Uterus (tissue), 3 donors: ENCODE measurements at regions not wholly inside any gene's neighbourhood (a gene's known extent, or its start where the extent isn't known, plus 50 kb on each side); places are given as distances from the start of the nearest gene placed in this dataset.
A peak's percentile ranks its signal among the peaks of the same experiment; 100 is the strongest.

Experiments used
- DNase-seq, 2 donors: peaks; one replicate each; pipeline ENCODE4 v3.0.0-alpha.2; 2019 to 2020
- H3K27ac ChIP-seq, 2 donors: fragments of 200-600 bp; sonication (generic); 1 replicate in 1 of 2; 2 replicates in 1 of 2; pipeline ENCODE4 v1.5.1; 2016 to 2018
- H3K27me3 ChIP-seq, 2 donors: fragments of 200-600 bp; sonication (generic); one replicate each; pipeline ENCODE4 v1.5.1; 2018 to 2019; ENCODE audit warnings: control low read depth in 1 of 2
- H3K36me3 ChIP-seq, 2 donors: fragments of 200-600 bp; sonication (generic); one replicate each; pipeline ENCODE4 v1.5.1; 2019; ENCODE audit warnings: control low read depth in 1 of 2
- H3K4me1 ChIP-seq, 2 donors: fragments of 200-600 bp; sonication (generic); one replicate each; pipeline ENCODE4 v1.5.1; 2018 to 2019; ENCODE audit warnings: control low read depth in 1 of 2
- H3K4me3 ChIP-seq, 2 donors: fragments of 200-600 bp; sonication (generic); 1 replicate in 1 of 2; 2 replicates in 1 of 2; pipeline ENCODE4 v1.5.1; 2018 to 2019; ENCODE audit warnings: mild to moderate bottlenecking in 1 of 2
- H3K9me3 ChIP-seq, 2 donors: fragments of 200-600 bp; sonication (generic); one replicate each; pipeline ENCODE4 v1.5.1; 2019; ENCODE audit warnings: control low read depth in 1 of 2
- CTCF ChIP-seq, 4 experiments: fragments of 200-600 bp in 2 of 4; fragments of 450-650 bp in 2 of 4; sonication (generic) in 2 of 4; IDR thresholded peaks; one replicate each; pipeline ENCODE4 v1.5.1; 2016 to 2019; ENCODE audit warnings: antibody characterized with exemption in 4 of 4, mild to moderate bottlenecking in 2 of 4, moderate library complexity in 1 of 4
- POLR2A ChIP-seq, 2 donors: fragments of 450-650 bp; IDR thresholded peaks; one replicate each; pipeline ENCODE4 v1.6.1; 2016; ENCODE audit warnings: antibody characterized with exemption in 2 of 2, mild to moderate bottlenecking in 1 of 2, moderate library complexity in 1 of 2
- intact Hi-C: fragments of 100-400 bp; cut with DNase I; formaldehyde crosslinking; loops from one replicate; pipeline ENCODE4 v1.15.1; 2023; ENCODE audit warnings: low total_unique reads
- donor health status: DM: yes; HTN: yes; CAD: no.

- intact Hi-C loops = loop anchor here (5.0 kb wide), 1 partner anchor 1204 kb away; no protein-coding TSS in a partner anchor
- H3K27me3 ChIP-seq = no peaks in the 10 kb centered on the region
- no peaks in the 10 kb centered on the region for H3K36me3 ChIP-seq
- H3K4me1 ChIP-seq = peaks cover 10 to 15% of the 10 kb centered on the region in 2 donors
- DNase-seq = peak; percentile 68
- peak overlapping the region; percentile 39 for H3K4me3 ChIP-seq
- TF ChIP-seq POLR2A (IDR thresholded peaks at IDR 0.05) (no peak), CTCF (IDR thresholded peaks at IDR 0.05) (peak in 1 of 4 experiments; percentile 4)
- peak overlapping the region; percentile 95 to 96 for H3K27ac ChIP-seq
- H3K9me3 ChIP-seq = no peaks in the 10 kb centered on the region
These were observed 225.2 kb upstream of the TPRG1 start for GRCh38 chr3:188946351-188947240.

GRCh38 chr3:188947401-188948280, 224.1 kb upstream of the TPRG1 start:
- H3K9me3 ChIP-seq = no peaks in the 10 kb centered on the region
- H3K27ac ChIP-seq = peak overlapping the region; percentile 95 to 96
- peaks cover 10 to 15% of the 10 kb centered on the region in 2 donors for H3K4me1 ChIP-seq
- no peaks in the 10 kb centered on the region for H3K36me3 ChIP-seq
- DNase-seq = peak; percentile 97 to 99
- no peaks in the 10 kb centered on the region for H3K27me3 ChIP-seq
- peak overlapping the region; percentile 39 for H3K4me3 ChIP-seq
- peak in 3 of 4 experiments; percentile 39 to 55 (median 45) for TF ChIP-seq CTCF (IDR thresholded peaks at IDR 0.05)
- TF ChIP-seq POLR2A (IDR thresholded peaks at IDR 0.05) = peak; percentile 32 to 70
- intact Hi-C loops = loop anchor here (5.0 kb wide), 1 partner anchor 1205 kb away; no protein-coding TSS in a partner anchor

GRCh38 chr3:188948281-188948996, 223.3 kb upstream of the TPRG1 start:
- peak; percentile 46 to 78 for DNase-seq
- Histone ChIP-seq H3K4me3 (peak overlapping the region; percentile 29 to 39), H3K9me3 (no peaks in the 10 kb centered on the region), H3K4me1 (peaks cover 10 to 15% of the 10 kb centered on the region in 2 donors), H3K36me3 (no peaks in the 10 kb centered on the region), H3K27me3 (no peaks in the 10 kb centered on the region), H3K27ac (peak overlapping the region; percentile 95 to 96)
- intact Hi-C loops = loop anchor here (5.0 kb wide), 1 partner anchor 1206 kb away; no protein-coding TSS in a partner anchor
- TF ChIP-seq POLR2A (IDR thresholded peaks at IDR 0.05) (peak in 1 of 2 donors; percentile 31), CTCF (IDR thresholded peaks at IDR 0.05) (no peak)

- Histone ChIP-seq H3K9me3 (no peaks in the 10 kb centered on the region), H3K4me1 (peaks cover 10 to 15% of the 10 kb centered on the region in 2 donors), H3K4me3 (no peak overlapping the region), H3K27ac (peak overlapping the region; percentile 95 to 96), H3K27me3 (no peaks in the 10 kb centered on the region), H3K36me3 (no peaks in the 10 kb centered on the region)
- no peak for DNase-seq
- TF ChIP-seq CTCF (IDR thresholded peaks at IDR 0.05) = no peak
- TF ChIP-seq POLR2A (IDR thresholded peaks at IDR 0.05) = no peak
- intact Hi-C loops = loop anchor here (5.0 kb wide), 1 partner anchor 1207 kb away; no protein-coding TSS in a partner anchor
These were observed 222.8 kb upstream of the TPRG1 start for GRCh38 chr3:188948997-188949389.
